ENCODE measurements at regions not wholly inside any gene's neighbourhood (a gene's known extent, or its start where the extent isn't known, plus 50 kb on each side); places are given as distances from the start of the nearest gene placed in this dataset.

DNA sequence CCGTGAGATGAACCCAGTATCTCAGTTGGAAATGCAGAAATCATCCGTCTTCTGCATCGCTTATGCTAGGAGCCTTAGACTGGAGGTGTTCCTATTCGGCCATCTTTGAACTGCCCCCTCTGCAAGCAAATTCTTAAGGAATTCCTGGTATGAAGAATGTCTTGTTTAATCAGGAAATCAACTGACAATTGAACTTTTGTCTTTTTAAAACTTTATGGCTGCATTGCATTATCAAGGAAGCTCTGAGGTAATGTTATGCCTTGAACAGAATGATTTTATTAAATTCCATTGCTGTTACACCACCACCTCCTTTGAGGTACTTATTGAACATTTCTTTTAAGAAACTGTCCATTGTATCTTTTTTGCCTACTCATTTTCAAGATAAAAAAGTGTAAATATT, 1915.7 kb upstream of the CDH9 start:
- dilution Hi-C loops (cut with MboI; ENCODE audit: extremely low pct_ligation_motif_present, low sequenced_read_pairs) = no loop called here
- Histone ChIP-seq H3K9me1 (replicated peaks; ENCODE audit: control insufficient read depth, extremely low read depth, insufficient read depth, low read length) (no peaks in the 10 kb centered on the region), H3K9ac (replicated peaks; ENCODE audit: extremely low read depth, insufficient read depth, low read length) (no peak overlapping the region), H3K27me3 (ENCODE audit: control insufficient read depth in 2 of 2, insufficient read depth in 2 of 2, low read length in 2 of 2) (no peaks in the 10 kb centered on the region), H3K36me3 (ENCODE audit: control insufficient read depth in 2 of 2, extremely low read depth in 1 of 2, insufficient read depth in 2 of 2, low read length in 2 of 2) (no peaks in the 10 kb centered on the region), H4K20me1 (replicated peaks; ENCODE audit: control insufficient read depth, extremely low read depth, insufficient read depth, low read length) (no peaks in the 10 kb centered on the region), H3K27ac (ENCODE audit: insufficient read depth, low read depth, low read length) (no peak overlapping the region), H3K4me1 (ENCODE audit: control insufficient read depth, extremely low read depth, insufficient read depth, low read length) (no peaks in the 10 kb centered on the region), H2AFZ (ENCODE audit: low read depth, low read length) (no peak overlapping the region), H3K79me2 (ENCODE audit: control insufficient read depth, insufficient read depth, low read length) (no peaks in the 10 kb centered on the region), H3K4me2 (ENCODE audit: insufficient read depth, low read length) (no peak overlapping the region), H3K4me3 (replicated peaks in 1 of 3; ENCODE audit: insufficient read depth in 1 of 3, low read depth in 1 of 3, low read length in 3 of 3) (no peak overlapping the region), H3K9me3 (replicated peaks; ENCODE audit: control insufficient read depth, insufficient read depth, low read length) (no peaks in the 10 kb centered on the region)
- no peak for TF ChIP-seq JUN (IDR thresholded peaks at IDR 0.05; ENCODE audit: borderline replicate concordance, insufficient read depth, insufficient read length, low read depth)
- TF ChIP-seq POLR2A (IDR thresholded peaks at IDR 0.05; ENCODE audit: low read depth, low read length) = no peak
- no peak for TF ChIP-seq EZH2 (IDR thresholded peaks at IDR 0.05; ENCODE audit: borderline replicate concordance, low read depth, low read length, severe bottlenecking)
- no peak for TF ChIP-seq POLR2AphosphoS5 (IDR thresholded peaks at IDR 0.05; ENCODE audit: insufficient read depth, low read depth, low read length)
- TF ChIP-seq MYC (IDR thresholded peaks at IDR 0.05; ENCODE audit: low read depth, low read length) = no peak
- TF ChIP-seq, protein P1, sequence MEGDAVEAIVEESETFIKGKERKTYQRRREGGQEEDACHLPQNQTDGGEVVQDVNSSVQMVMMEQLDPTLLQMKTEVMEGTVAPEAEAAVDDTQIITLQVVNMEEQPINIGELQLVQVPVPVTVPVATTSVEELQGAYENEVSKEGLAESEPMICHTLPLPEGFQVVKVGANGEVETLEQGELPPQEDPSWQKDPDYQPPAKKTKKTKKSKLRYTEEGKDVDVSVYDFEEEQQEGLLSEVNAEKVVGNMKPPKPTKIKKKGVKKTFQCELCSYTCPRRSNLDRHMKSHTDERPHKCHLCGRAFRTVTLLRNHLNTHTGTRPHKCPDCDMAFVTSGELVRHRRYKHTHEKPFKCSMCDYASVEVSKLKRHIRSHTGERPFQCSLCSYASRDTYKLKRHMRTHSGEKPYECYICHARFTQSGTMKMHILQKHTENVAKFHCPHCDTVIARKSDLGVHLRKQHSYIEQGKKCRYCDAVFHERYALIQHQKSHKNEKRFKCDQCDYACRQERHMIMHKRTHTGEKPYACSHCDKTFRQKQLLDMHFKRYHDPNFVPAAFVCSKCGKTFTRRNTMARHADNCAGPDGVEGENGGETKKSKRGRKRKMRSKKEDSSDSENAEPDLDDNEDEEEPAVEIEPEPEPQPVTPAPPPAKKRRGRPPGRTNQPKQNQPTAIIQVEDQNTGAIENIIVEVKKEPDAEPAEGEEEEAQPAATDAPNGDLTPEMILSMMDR (IDR thresholded peaks at IDR 0.05; ENCODE audit: extremely low read depth in 1 of 2, insufficient read depth in 1 of 2, low read depth in 1 of 2, low read length in 2 of 2) = no peak
- no peak for TF ChIP-seq GATA2 (IDR thresholded peaks at IDR 0.05; ENCODE audit: insufficient read depth, insufficient read length, low read depth, low read length)
- TF ChIP-seq, protein P2, sequence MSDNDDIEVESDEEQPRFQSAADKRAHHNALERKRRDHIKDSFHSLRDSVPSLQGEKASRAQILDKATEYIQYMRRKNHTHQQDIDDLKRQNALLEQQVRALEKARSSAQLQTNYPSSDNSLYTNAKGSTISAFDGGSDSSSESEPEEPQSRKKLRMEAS (IDR thresholded peaks at IDR 0.05; ENCODE audit: insufficient read depth, insufficient read length) = no peak
- TF ChIP-seq FOS (IDR thresholded peaks at IDR 0.05; ENCODE audit: borderline replicate concordance, insufficient read depth, low read length) = no peak
- DNase-seq (ENCODE audit: low read depth, low spot score) (no peak), FAIRE-seq (no peak)
- intact Hi-C loops (cut with micrococcal nuclease) = no loop called here
- ChIA-PET CTCF (no interaction called here), POLR2A (no interaction called here)
- no TSS peak for BruUV-seq (replicated peaks)

Data from endothelial cell of umbilical vein (primary cell).